Choroid plexus epithelial cell (primary cell): ENCODE measurements at regions not wholly inside any gene's neighbourhood (a gene's known extent, or its start where the extent isn't known, plus 50 kb on each side); places are given as distances from the start of the nearest gene placed in this dataset.

Experiments
- DNase-seq: peaks from one replicate; pipeline ENCODE4 v3.0.0-alpha.2; 2010; ENCODE audit warnings: low read depth
- H3K4me3 ChIP-seq: 2 replicates; pipeline ENCODE4 v1.5.1; 2011; ENCODE audit warnings: low read depth, mild to moderate bottlenecking, control low read depth, low read length, moderate library complexity
- CTCF ChIP-seq: conservative IDR thresholded peaks from 2 replicates; pipeline ENCODE4 v1.5.1; 2011; ENCODE audit warnings: low read depth, mild to moderate bottlenecking, control low read depth, inconsistent platforms, low read length, moderate library complexity

- no peak for DNase-seq
- no peak for TF ChIP-seq CTCF
- H3K4me3 ChIP-seq: no peak overlapping the region
Measured at GRCh38 chr20:51204051-51204715, 181.3 kb upstream of the KCNG1 start.

GRCh38 chr20:51202304-51202703 lies 179.4 kb upstream of the KCNG1 start:
- no peak for DNase-seq
- no peak overlapping the region for H3K4me3 ChIP-seq
- TF ChIP-seq CTCF: no peak

GRCh38 chr20:51199920-51200319 lies 177.0 kb upstream of the KCNG1 start:
- no peak for DNase-seq
- no peak overlapping the region for H3K4me3 ChIP-seq
- TF ChIP-seq CTCF: no peak

- H3K4me3 ChIP-seq: no peak overlapping the region
- DNase-seq: no peak
- TF ChIP-seq CTCF: no peak
Measured at GRCh38 chr20:51198876-51199523, 176.1 kb upstream of the KCNG1 start.

- no peak overlapping the region for H3K4me3 ChIP-seq
- TF ChIP-seq CTCF: no peak
- DNase-seq: no peak
Measured at GRCh38 chr20:51198238-51198637, 175.3 kb upstream of the KCNG1 start.

GRCh38 chr20:51196991-51197651 lies 174.2 kb upstream of the KCNG1 start:
- DNase-seq: no peak
- no peak for TF ChIP-seq CTCF
- H3K4me3 ChIP-seq: no peak overlapping the region

GRCh38 chr20:51195990-51196389 lies 173.1 kb upstream of the KCNG1 start:
- H3K4me3 ChIP-seq: no peak overlapping the region
- TF ChIP-seq CTCF: no peak

More at GRCh38 chr20:51195990-51196389, 173.1 kb upstream of the KCNG1 start:
- DNase-seq: no peak
